GM19467 (cell line): ENCODE measurements at regions not wholly inside any gene's neighbourhood (a gene's known extent, or its start where the extent isn't known, plus 50 kb on each side); places are given as distances from the start of the nearest gene placed in this dataset.

Experiments
- ATAC-seq: cut with Tn5 transposase; IDR thresholded peaks from one replicate; pipeline ENCODE4 v1.9.1; 2021; ENCODE audit warnings: mild to moderate bottlenecking, moderate library complexity; ENCODE audit not compliant: unreplicated experiment

DNA sequence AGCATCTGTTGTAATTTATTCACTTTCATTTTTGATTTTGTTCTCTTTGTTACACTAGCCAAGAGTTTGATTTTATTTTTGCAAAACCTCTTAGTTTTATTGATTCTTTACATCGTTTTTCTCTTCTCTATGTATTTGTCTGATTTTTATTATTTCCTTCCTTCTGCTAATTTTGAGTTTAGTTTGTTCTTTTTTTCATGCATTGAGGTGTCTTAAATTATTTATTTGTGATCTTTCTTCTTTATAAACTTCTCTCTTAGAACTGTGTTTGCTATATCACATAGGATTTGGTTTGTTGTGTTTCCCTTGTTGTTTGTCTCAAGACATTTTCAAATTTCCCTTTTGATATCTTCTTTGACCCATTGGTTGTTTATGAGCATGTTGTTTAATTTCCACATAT is 51.7 kb upstream of the NFKBIA start:
- ATAC-seq: no peak

DNA sequence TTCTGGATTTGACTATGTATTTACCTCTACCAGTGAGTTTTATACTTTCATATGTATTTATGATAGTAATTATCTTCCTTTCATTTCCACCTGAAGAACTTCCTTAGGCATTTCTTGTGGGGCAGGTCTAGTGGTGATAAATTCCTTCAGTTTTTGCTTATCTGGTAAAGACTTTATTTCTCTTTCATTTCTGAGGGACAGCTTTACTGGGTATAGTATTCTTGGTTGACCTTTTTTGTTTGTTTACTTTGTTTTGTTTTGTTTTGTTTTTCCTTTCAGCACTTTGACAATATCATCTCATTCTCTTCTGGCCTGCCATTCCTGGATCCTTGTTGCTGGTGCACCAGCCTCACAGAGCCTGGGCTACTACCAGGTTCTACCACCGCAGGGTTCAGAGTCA is 53.9 kb upstream of the NFKBIA start:
- no peak for ATAC-seq

DNA sequence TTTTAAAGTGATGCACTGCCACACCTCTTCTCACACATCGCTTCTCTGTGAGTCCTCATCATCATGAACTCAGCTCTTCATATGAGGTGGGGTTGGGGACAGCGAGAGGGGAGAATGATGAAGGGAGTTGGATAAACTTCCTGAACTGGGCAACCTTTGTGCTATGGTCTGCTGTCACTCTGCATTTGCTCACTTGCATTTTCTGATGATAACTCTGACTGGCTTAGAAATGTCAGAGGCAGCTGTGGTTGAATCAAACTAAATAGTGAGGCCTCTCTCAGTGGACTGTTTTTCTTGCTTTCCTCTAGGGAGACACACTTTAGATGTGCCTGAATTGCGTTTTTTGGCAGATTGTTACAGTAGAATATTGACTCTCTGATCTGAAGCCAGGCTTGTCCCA is 55.2 kb upstream of the NFKBIA start:
- ATAC-seq: no peak

DNA sequence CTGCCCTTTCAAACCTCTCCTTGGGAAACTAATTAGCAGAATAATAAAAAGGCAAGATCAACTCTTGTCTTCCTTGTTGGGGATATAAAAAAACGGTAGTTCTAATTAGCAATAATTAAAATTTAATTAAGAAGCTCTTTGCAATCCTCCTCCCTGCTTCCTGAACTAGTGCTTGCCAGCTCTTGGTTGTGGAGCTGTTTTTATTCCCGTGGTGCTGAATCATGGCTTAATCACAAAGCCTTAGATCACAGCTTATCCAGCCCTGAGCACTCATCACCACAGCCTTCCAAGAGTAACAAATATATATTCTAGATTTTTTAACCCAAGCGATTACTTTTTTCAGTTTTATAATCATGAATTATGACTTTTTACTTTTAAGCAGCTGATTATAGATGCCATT is 63.2 kb upstream of the INSM2 start:
- no peak for ATAC-seq

DNA sequence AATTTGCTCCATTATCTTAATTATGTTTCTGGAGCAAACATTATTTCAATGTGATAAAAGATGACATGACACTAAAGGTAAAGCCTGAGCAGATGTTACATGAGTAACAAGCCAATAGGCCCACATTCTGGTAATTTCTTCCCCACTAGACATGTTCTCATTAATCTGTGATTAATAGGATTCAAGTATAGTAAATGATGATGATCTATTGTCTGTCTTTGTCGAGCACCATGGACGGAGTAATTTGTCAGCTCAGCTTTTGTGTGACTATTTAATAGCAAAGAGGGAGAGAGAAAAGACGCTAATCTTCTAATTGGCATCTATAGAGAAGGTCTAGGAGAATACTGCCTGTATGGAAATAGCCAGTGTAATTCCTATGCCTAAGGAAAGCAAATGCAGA is 62.2 kb upstream of the INSM2 start:
- ATAC-seq: no peak

DNA sequence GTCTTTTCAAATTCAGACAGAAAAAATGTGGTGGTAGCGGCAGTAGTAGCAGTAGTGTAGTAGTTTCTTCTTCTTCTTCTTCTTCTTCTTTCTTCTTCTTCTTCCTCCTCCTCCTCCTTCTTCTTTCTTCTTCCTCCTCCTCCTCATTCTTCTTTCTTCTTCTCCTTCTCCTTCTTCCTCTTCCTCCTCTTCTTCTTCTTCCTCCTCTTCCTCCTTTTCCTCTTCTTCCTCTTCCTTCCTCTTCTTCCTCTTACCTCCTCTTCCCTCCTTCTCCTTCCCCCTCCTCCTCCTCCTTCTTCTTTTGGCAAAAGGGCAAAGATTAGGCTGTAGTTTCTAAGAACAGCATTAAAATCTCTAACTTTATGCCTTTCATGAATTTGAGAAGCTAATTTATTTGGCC is 59.6 kb upstream of the INSM2 start:
- ATAC-seq: no peak

DNA sequence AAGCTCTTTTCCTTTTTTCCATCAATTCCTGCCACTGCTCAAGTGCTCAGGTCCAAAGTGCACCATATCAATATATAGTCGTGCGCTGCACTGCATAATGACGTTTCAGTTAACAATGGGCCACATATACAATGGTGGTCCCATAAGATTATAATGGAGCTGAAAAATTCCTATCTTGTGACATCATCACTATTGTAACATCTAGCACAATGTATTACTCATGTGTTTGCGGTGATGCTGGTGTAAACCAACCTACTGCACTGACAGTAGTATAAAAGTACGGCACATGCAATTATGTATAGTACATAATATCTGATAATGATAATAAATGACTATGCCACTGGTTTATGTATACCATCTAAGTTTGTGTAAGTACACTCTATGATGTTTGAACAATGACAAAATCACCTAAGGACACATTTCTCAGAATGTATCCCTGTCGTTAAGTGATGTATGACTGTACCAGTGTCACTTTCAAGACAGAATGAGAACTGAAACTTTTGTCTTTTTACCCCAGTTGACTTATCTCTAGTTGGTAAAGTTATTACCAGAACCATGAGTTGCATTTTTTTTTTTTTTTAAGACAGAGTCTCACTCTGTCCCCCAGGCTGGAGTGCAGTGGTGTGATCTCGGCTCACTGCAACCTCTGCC is 53.7 kb upstream of the INSM2 start:
- peak; percentile 83 for ATAC-seq

DNA sequence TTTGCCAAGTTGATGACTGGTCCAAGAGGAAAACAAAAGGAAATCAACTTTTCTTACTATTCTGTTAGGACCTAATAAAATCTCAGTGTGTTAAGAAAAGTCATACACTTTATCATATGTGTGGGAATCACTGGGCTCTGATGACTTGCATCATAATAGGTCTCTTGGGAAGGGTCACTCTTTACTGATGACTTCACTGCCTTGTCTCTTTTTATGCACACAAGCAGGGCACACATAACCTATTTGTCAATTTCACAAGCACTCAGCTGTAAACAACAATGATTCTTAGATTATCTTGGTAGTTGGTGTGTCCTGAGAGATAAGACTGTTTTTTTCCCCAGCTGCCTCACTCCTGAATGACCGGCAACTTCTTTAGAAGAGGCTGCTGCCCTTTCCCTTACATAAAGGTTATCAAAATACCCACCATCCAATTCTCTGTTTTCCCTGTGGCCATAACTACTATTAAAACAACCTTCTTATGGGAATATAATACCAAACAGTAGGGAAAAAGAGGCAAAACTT is 50.9 kb upstream of the INSM2 start:
- no peak for ATAC-seq
